Endometrium (tissue), 2 donors: ENCODE measurements at regions not wholly inside any gene's neighbourhood (a gene's known extent, or its start where the extent isn't known, plus 50 kb on each side); places are given as distances from the start of the nearest gene placed in this dataset.
"Not testable (repeated sequence)": the region's sequence is repeated elsewhere in the genome, so short reads cannot be mapped to it uniquely, and the experiment has no call there.

Source experiments
- FAIRE-seq: peaks from 2 replicates; lab custom pipeline; 2012; peaks lifted over from hg19 to GRCh38; lab: Jason Lieb, UNC
- donor health status: control.
- donor health status: control.

GRCh38 chr18:11379660-11380059 lies 229.7 kb upstream of the SLC35G4 start:
- FAIRE-seq = no peak

- FAIRE-seq = no peak
Observed at GRCh38 chr18:11377766-11378540, 228.6 kb upstream of the PIEZO2 start.

- FAIRE-seq = no peak
Observed at GRCh38 chr18:11372163-11372562, 222.8 kb upstream of the PIEZO2 start.

DNA sequence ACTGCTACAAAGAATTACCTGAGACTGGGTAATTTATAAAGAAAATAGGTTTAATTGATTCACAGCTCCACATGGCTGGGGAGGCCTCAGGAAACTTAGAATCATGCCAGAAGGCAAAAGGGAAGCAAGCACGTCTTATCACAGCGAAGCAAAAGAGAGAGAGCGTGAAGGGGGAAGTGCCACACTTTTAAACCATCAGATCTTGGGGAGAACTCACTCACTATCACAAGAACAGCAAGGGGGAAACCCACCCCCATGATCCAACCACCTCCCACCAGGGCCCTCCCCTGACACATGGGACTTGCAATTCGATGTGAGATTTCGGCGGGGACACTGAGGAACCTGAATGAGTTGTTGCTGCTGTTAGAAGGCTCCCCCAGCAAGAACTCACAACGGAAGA lies 220.2 kb upstream of the PIEZO2 start:
- FAIRE-seq = no peak

- FAIRE-seq = no peak
Observed at GRCh38 chr18:11368020-11368419, 218.7 kb upstream of the PIEZO2 start.

- no peak for FAIRE-seq
Observed at GRCh38 chr18:11367351-11367750, 218.0 kb upstream of the PIEZO2 start.

DNA sequence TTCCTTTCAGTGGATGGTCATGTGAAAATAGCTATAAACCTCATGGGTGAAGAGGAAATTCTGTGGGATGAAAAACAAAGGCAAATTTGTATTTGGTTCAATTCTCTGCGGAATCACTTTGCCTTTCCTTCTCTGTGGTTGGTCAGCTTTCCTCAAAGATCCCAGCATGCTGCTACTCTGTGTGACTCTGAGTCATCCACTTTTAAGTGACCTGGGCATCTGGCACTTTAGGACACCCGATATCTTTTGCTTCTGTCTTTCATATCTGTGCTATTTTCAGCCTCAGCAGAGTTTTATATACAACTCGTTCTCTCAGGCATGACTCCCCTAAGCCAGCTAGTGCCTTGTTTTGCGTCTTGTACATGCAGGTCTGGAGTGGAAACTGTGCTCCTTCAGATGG lies 217.0 kb upstream of the PIEZO2 start:
- FAIRE-seq = no peak

- FAIRE-seq = no peak
Observed at GRCh38 chr18:11362856-11363255, 213.5 kb upstream of the PIEZO2 start.

DNA sequence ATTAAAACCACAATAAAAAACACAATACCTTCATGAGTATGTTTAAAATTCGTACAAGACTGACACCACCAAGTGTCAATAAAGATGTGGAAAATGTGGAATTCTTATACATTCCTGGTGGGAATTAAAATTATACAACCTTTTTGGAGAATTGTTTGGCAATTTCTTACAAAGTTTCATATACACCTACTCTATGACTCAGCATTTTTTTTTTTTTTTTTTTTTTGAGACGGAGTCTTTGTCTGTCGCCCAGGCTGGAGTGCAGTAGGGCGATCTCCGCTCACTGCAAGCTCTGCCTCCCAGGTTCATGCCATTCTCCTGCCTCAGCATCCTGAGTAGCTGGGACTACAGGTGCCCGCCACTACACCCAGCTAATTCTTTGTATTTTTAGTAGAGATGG lies 212.5 kb upstream of the PIEZO2 start:
- FAIRE-seq = not testable (repeated sequence)

GRCh38 chr18:11357678-11358077 lies 208.3 kb upstream of the PIEZO2 start:
- no peak for FAIRE-seq

GRCh38 chr18:11344576-11344975 lies 195.2 kb upstream of the PIEZO2 start:
- FAIRE-seq = not testable (repeated sequence)

DNA sequence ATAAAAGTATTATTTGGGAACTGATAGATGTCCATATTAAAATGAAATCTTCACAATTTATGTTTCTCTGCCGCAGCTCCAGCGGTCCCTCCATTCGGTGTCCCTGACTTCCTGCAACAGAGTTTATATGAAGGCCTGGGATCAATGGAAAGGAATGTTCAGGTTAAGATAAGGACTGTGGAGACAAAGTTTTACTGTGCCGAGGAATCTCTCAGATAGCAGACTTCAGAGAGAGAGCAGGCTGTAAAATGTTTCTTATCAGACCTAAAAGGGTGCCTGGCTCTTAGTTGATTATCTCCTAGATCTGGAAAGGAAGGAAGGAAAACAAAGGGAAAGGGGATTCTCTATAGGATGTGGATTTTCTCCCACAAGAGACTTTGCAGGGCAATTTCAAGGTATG lies 193.7 kb upstream of the PIEZO2 start:
- FAIRE-seq = no peak

GRCh38 chr18:11342115-11342514 lies 192.7 kb upstream of the PIEZO2 start:
- not testable (repeated sequence) for FAIRE-seq

- no peak for FAIRE-seq
Observed at GRCh38 chr18:11339188-11339775, 189.9 kb upstream of the PIEZO2 start.

- no peak for FAIRE-seq
Observed at GRCh38 chr18:11336241-11336640, 186.9 kb upstream of the PIEZO2 start.

DNA sequence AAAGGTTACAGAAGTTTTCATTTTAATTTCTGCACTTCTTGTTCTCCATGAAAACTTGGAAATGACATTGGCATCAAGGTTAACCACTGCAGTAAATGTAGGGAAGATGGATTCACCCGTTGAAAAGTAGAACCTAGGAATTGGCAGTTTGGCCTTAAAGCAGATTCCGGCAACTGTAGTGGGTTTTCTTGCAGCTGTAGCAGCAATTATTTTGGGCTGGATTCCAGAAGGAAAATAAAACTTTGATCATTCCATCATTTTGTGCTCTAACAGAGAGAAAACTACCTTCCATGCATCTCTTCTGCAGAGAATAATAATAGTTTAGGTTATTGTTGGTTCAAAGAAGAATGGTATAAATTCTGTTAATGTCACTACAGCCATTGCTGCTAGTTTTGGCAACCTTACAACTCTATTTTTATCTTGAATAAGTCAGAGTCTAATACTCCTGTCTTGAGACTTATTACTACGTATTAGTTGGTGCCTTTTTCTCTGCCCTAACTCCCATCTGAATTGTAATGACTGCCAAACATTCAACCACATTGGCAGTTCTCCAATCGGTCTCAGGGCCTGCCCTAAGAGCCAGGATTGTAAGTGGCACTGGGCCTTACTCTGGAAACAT lies 178.1 kb upstream of the PIEZO2 start:
- FAIRE-seq = no peak

GRCh38 chr18:11324956-11325882 lies 175.8 kb upstream of the PIEZO2 start:
- no peak for FAIRE-seq

DNA sequence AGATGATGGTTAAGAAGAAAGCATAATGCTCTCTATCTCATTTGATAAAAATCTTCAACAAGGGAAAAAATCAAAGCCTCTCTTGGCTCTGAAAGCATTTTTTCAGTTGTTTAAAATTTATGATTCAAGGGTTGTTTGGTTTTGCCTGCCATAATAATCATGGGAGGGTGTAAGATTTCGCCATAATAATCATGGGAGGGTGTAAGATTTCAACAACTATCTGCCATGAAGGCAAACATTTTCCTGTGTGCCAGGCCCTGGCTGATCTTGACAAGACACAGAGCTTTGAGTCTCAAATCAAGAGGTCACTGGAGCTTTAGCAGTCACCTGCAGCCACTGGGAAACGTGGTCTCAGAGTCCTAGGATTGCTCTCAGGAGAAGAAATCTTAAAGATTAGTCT lies 175.1 kb upstream of the PIEZO2 start:
- FAIRE-seq = no peak

DNA sequence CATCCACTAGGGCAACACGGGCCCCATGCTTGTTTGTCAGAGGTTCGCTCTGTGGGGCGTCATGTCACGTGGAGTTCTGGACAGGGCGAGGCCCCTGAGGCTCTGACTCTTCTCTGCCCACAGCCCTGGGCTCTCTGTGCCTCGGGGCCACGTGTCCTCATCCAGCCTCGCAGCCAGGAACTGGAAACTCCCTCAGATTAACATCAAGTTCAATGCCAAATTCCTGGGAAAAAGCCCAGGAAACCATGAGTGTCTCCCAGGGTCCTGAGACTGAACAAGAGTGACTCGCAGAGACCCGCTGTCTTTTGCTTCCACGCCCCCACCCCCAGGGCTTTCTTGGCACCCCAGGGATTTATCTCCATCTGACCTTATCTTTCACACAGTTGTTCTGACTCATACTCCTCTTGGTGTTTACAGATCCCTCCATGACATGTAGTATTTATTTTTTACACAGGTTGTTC lies 174.0 kb upstream of the PIEZO2 start:
- no peak for FAIRE-seq

GRCh38 chr18:11322716-11323115 lies 173.3 kb upstream of the PIEZO2 start:
- no peak for FAIRE-seq

DNA sequence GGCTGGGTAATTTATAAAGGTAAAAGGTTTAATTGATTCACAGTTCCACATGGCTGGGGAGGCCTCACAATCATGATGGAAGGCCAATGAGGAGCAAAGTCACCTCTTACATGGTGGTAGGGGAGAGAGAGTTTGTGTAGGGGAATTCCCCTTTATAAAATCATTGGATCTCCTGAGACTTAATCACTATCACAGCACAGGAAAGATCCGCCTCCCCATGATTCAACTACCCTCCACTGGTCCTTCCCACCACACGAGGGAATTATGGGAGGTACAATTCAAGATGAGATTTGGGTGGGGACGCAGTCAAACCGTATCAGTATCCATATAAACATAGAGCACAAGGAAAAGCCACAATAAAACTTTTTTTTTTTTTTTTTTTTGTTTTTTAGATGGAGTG lies 172.6 kb upstream of the PIEZO2 start:
- FAIRE-seq = no peak

DNA sequence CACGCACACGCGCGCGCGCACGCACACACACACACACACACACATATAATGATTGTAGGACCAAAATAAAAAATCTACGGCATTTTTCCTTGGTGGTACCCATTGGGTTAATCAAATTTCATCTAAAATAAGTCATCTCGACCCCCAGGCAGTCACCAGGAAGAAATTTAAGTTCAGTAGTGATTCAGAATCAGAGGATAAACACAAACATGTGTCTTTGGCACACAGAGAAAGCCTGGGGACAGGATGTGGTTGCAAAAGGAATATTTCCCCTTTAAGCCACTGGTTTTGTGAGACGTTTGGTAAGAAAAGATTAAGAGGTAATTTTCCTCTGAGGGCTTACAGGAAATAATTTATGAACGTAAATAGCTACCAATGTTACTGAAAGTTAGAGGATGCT lies 171.6 kb upstream of the PIEZO2 start:
- no peak for FAIRE-seq
